T-cell (primary cell): ENCODE measurements at regions not wholly inside any gene's neighbourhood (a gene's known extent, or its start where the extent isn't known, plus 50 kb on each side); places are given as distances from the start of the nearest gene placed in this dataset.

ENCODE experiments used
- ATAC-seq, 4 experiments: fragments of 200-7000 bp in 3 of 4; fragments of 150-1000 bp in 1 of 4; cut with Tn5 transposase; replicated peaks in 1 of 4; 1 replicate in 3 of 4; 2 replicates in 1 of 4; pipeline ENCODE4 v1.10.0; 2021; ENCODE audit warnings: moderate library complexity in 3 of 4, mild to moderate bottlenecking in 2 of 4, moderate number of reproducible peaks in 1 of 4
- CTCF ChIA-PET, 2 donors: fragments of 300-600 bp; sonication (Branson Sonifier 250); formaldehyde crosslinking; loops; one replicate each; lab custom pipeline; 2022; ENCODE audit warnings: antibody characterized with exemption in 2 of 2; lab: Charles Lee
- POLR2A ChIA-PET, 2 donors: fragments of 300-600 bp; sonication (Branson Sonifier 250); formaldehyde crosslinking; loops; one replicate each; lab custom pipeline; 2022; ENCODE audit warnings: antibody characterized with exemption in 2 of 2; lab: Charles Lee
- DNase-seq, 35 experiments: peaks; one replicate each; pipeline versions ENCODE4 v3.0.0 to v3.0.0-alpha.2; 2013 to 2023
- H3K27ac ChIP-seq: one replicate; pipeline ENCODE4 v1.5.1; 2013; ENCODE audit warnings: low read length
- H3K27me3 ChIP-seq, 2 experiments: replicated peaks in 1 of 2; 1 replicate in 1 of 2; 2 replicates in 1 of 2; pipeline versions ENCODE4 v1.6.1 to v1.7.0; 2013; ENCODE audit warnings: low read length in 1 of 2, mixed read lengths in 1 of 2; ENCODE audit not compliant: control insufficient read depth in 2 of 2, insufficient read depth in 2 of 2; ENCODE audit errors: extremely low read depth in 1 of 2
- H3K36me3 ChIP-seq, 2 donors: 1 replicate in 1 of 2; 2 replicates in 1 of 2; pipeline versions ENCODE4 v1.6.1 to v1.7.0; 2013; ENCODE audit warnings: low read length in 1 of 2; ENCODE audit not compliant: control insufficient read depth in 2 of 2, insufficient read depth in 1 of 2; ENCODE audit errors: extremely low read depth in 1 of 2
- H3K4me1 ChIP-seq, 2 experiments: 1 replicate in 1 of 2; 2 replicates in 1 of 2; pipeline versions ENCODE4 v1.6.1 to v1.7.0; 2013; ENCODE audit warnings: low read length in 2 of 2, mixed read lengths in 1 of 2; ENCODE audit not compliant: insufficient read depth in 2 of 2, control insufficient read depth in 1 of 2; ENCODE audit errors: extremely low read depth in 1 of 2
- H3K4me3 ChIP-seq, 2 donors: 1 replicate in 1 of 2; 2 replicates in 1 of 2; pipeline versions ENCODE4 v1.5.1 to v1.7.0; 2013; ENCODE audit warnings: mild to moderate bottlenecking in 2 of 2, low read length in 1 of 2, moderate library complexity in 1 of 2; ENCODE audit not compliant: control insufficient read depth in 1 of 2; ENCODE audit errors: extremely low read depth in 1 of 2
- H3K9me3 ChIP-seq: 2 replicates; pipeline ENCODE4 v1.7.0; 2013
- H3K27ac Mint-ChIP-seq, 2 donors: one replicate each; pipeline ENCODE4 v1.8.0; 2020 to 2021; ENCODE audit warnings: mild to moderate bottlenecking in 2 of 2, mixed read lengths in 2 of 2
- H3K27me3 Mint-ChIP-seq, 2 donors: one replicate each; pipeline ENCODE4 v1.8.0; 2021 to 2022; ENCODE audit warnings: mixed read lengths in 2 of 2
- H3K36me3 Mint-ChIP-seq: one replicate; pipeline ENCODE4 v1.8.0; 2021; ENCODE audit warnings: mixed read lengths
- H3K4me1 Mint-ChIP-seq, 3 donors: one replicate each; pipeline ENCODE4 v1.8.0; 2020 to 2022; ENCODE audit warnings: mixed read lengths in 3 of 3, mild to moderate bottlenecking in 1 of 3
- H3K4me3 Mint-ChIP-seq, 3 donors: one replicate each; pipeline ENCODE4 v1.8.0; 2020 to 2022; ENCODE audit warnings: mild to moderate bottlenecking in 3 of 3, mixed read lengths in 3 of 3, moderate library complexity in 3 of 3
- H3K9me3 Mint-ChIP-seq, 3 donors: one replicate each; pipeline ENCODE4 v1.8.0; 2020 to 2022; ENCODE audit warnings: mixed read lengths in 3 of 3
- WGBS: methylation state at CpG from one replicate; pipeline ENCODE4 v1.1.5; 2013; ENCODE audit warnings: missing lambda C conversion rate; ENCODE audit not compliant: insufficient coverage; 5-methylcytosine and 5-hydroxymethylcytosine counted together

DNA sequence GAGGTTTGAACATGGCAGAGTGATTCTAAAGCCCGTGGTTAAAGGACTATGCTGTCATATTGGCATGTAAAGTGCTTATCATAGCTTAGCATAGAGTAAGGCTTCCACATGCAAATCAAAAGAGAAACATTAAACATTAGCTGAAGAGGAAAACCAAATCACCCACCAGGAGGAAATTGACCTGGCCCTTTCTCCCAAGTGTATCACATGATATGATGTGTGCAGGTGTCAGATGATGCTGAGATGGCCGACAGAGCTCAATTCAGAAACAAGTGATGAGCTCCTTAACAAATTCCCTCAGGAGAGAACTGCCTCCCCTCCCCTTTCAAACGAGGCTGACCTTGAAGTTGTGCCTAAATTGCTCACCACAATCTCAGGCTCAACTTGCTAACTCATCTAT lies 217.1 kb upstream of the BTG1 start:
- peak overlapping the region; percentile 96 to 98 for H3K27ac Mint-ChIP-seq
- H3K27me3 ChIP-seq: no peaks in the 10 kb centered on the region
- H3K4me1 Mint-ChIP-seq: peaks cover 69 to 77% (median 74%) of the 10 kb centered on the region in 3 donors
- H3K36me3 ChIP-seq: no peaks in the 10 kb centered on the region
- H3K36me3 Mint-ChIP-seq: peaks cover 15% of the 10 kb centered on the region
- H3K27me3 Mint-ChIP-seq: no peaks in the 10 kb centered on the region
- 33% methylated on average over 1 of the region's 3 CpGs for WGBS
- ATAC-seq: no peak
- H3K4me3 ChIP-seq: peak overlapping the region in 1 of 2 donors; percentile 18
- CTCF ChIA-PET: interaction anchor here in 1 of 2 donors (0.6 to 1.5 kb wide), 3 partner anchors 16 to 281 kb away, joined by 3 to 9 read pairs (median 6); no protein-coding TSS in a partner anchor
- H3K4me1 ChIP-seq: peaks cover 25 to 36% of the 10 kb centered on the region in 2 experiments
- peak in 1 of 35 experiments; percentile 34 for DNase-seq
- H3K9me3 Mint-ChIP-seq: peaks cover 2 to 32% (median 11%) of the 10 kb centered on the region in 3 donors
- peak overlapping the region; percentile 65 to 78 (median 69) for H3K4me3 Mint-ChIP-seq
- POLR2A ChIA-PET: interaction anchor here (0.6 to 2.6 kb wide), 5 partner anchors 217 to 1057 kb away, joined by 3 to 19 read pairs (median 7); partner anchors contain the start of gene BTG1 (in 2 of the 2)
- peak overlapping the region; percentile 76 for H3K27ac ChIP-seq
- H3K9me3 ChIP-seq: peaks cover 6% of the 10 kb centered on the region

DNA sequence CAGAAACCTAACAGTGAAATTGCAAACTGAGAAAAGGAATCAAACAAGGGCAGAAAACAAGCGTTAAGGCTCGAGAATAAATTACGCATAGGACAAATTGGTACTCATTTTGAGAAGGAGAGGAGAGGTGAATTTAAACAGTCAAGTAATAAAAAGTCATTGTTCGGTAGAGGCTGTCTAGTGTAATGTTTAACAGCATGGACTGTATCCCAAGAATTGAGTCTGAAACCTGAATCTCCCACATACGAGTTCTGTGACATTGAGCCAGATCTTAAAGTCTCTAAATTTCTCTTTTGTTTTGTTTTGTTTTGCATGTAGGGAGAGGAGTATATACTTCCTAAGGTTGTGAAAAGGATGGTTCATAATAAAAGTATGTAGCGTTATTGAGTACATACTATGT lies 216.5 kb upstream of the BTG1 start:
- ChIA-PET CTCF (interaction anchor here in 1 of 2 donors (0.6 to 0.9 kb wide), 2 partner anchors 17 to 282 kb away, joined by 3 to 6 read pairs; no protein-coding TSS in a partner anchor), POLR2A (interaction anchor here (0.9 to 2.6 kb wide), 3 partner anchors 216 to 1057 kb away, joined by 3 to 19 read pairs (median 15); partner anchors contain the start of gene BTG1 (in 2 of the 2))
- peaks cover 5 to 36% (median 12%) of the 10 kb centered on the region in 3 donors for H3K9me3 Mint-ChIP-seq
- Histone ChIP-seq H3K9me3 (peaks cover 9% of the 10 kb centered on the region), H3K27me3 (no peaks in the 10 kb centered on the region), H3K27ac (peak overlapping the region; percentile 76), H3K36me3 (no peaks in the 10 kb centered on the region), H3K4me3 (no peak overlapping the region), H3K4me1 (peaks cover 25 to 36% of the 10 kb centered on the region in 2 experiments)
- peaks cover 19% of the 10 kb centered on the region for H3K36me3 Mint-ChIP-seq
- peak overlapping the region in 1 of 3 donors; percentile 65 for H3K4me3 Mint-ChIP-seq
- no peaks in the 10 kb centered on the region for H3K27me3 Mint-ChIP-seq
- peaks cover 71 to 81% (median 78%) of the 10 kb centered on the region in 3 donors for H3K4me1 Mint-ChIP-seq
- 77% methylated on average over 2 of the region's 6 CpGs for WGBS
- no peak for DNase-seq
- peak overlapping the region; percentile 96 to 98 for H3K27ac Mint-ChIP-seq
- no peak for ATAC-seq

GRCh38 chr12:92360543-92360942 lies 214.9 kb upstream of the BTG1 start:
- ChIA-PET POLR2A (interaction anchor here (0.6 to 1.3 kb wide), 4 partner anchors 23 to 215 kb away, joined by 3 to 13 read pairs (median 4); partner anchors contain the start of gene BTG1 (in 1 of the 2)), CTCF (interaction anchor here in 1 of 2 donors (1.1 kb wide), 2 partner anchors 38 to 215 kb away, joined by 3 read pairs; partner anchors contain the start of gene BTG1)
- peak overlapping the region; percentile 84 to 87 for H3K27ac Mint-ChIP-seq
- peaks cover 30 to 35% of the 10 kb centered on the region in 2 experiments for H3K4me1 ChIP-seq
- peaks cover 79 to 86% (median 85%) of the 10 kb centered on the region in 3 donors for H3K4me1 Mint-ChIP-seq
- no peak overlapping the region for H3K4me3 ChIP-seq
- peaks cover 8 to 50% (median 16%) of the 10 kb centered on the region in 3 donors for H3K9me3 Mint-ChIP-seq
- H3K4me3 Mint-ChIP-seq: peak overlapping the region in 1 of 3 donors; percentile 2
- DNase-seq: peak in 11 of 35 experiments; percentile 7 to 66 (median 18)
- H3K27me3 ChIP-seq: no peaks in the 10 kb centered on the region
- H3K36me3 ChIP-seq: no peaks in the 10 kb centered on the region
- H3K27ac ChIP-seq: peak overlapping the region; percentile 61
- WGBS: no CpG with 5 or more reads among the region's 2 CpGs
- peaks cover 9% of the 10 kb centered on the region for H3K9me3 ChIP-seq
- no peaks in the 10 kb centered on the region for H3K27me3 Mint-ChIP-seq
- peak; percentile 64 to 81 (median 70) for ATAC-seq
- H3K36me3 Mint-ChIP-seq: peaks cover 29% of the 10 kb centered on the region

GRCh38 chr12:92359581-92360209 lies 214.0 kb upstream of the BTG1 start:
- H3K4me1 ChIP-seq: peaks cover 28 to 29% of the 10 kb centered on the region in 2 experiments
- H3K4me1 Mint-ChIP-seq: peaks cover 75 to 81% (median 81%) of the 10 kb centered on the region in 3 donors
- peaks cover 29% of the 10 kb centered on the region for H3K36me3 Mint-ChIP-seq
- no CpG with 5 or more reads among the region's 2 CpGs for WGBS
- no peaks in the 10 kb centered on the region for H3K27me3 Mint-ChIP-seq
- H3K4me3 ChIP-seq: no peak overlapping the region
- no peaks in the 10 kb centered on the region for H3K27me3 ChIP-seq
- ChIA-PET POLR2A (interaction anchor here (0.6 to 1.3 kb wide), 3 partner anchors 24 to 214 kb away, joined by 3 to 13 read pairs (median 4); partner anchors contain the start of gene BTG1 (in 1 of the 2)), CTCF (interaction anchor here in 1 of 2 donors (1.1 kb wide), 2 partner anchors 39 to 214 kb away, joined by 3 read pairs; partner anchors contain the start of gene BTG1)
- peak overlapping the region; percentile 84 to 87 for H3K27ac Mint-ChIP-seq
- DNase-seq (no peak), ATAC-seq (no peak)
- H3K27ac ChIP-seq: peak overlapping the region; percentile 61
- H3K9me3 ChIP-seq: peaks cover 9% of the 10 kb centered on the region
- H3K36me3 ChIP-seq: no peaks in the 10 kb centered on the region
- peak overlapping the region in 1 of 3 donors; percentile 2 for H3K4me3 Mint-ChIP-seq
- peaks cover 8 to 50% (median 17%) of the 10 kb centered on the region in 3 donors for H3K9me3 Mint-ChIP-seq

DNA sequence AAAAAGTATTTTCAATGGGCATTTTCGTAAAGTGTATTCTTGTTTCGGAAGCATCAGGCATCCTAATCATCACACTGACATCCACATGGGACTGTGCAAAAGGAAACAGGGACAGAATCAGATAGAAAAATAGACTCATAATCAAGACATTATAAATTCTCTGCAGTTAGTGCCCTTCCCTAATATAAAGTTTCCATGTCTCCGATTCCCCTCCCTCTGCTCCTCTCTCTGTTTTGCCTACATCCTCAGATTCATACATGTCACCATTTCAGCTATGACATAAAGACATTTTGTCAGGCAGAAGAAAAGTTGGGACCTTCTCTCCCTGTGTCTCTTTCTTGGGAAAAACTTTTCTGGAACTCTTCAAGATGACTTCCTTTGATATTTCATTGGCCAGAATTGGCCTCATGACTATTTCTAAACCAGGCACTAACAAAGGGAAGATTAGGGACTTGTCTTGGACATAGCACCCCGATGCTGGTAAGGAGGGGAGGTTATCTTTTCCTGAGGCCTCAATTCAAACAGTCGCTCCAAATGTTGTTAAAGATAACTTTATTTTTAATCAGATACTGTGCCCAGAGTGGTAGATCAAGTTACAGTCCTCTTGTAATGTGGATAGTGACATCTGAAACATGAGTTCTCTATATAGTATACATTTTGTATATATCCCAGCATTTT lies 212.1 kb upstream of the BTG1 start:
- Histone ChIP-seq H3K4me1 (peaks cover 8 to 18% of the 10 kb centered on the region in 2 experiments), H3K9me3 (peaks cover 9% of the 10 kb centered on the region), H3K27me3 (no peaks in the 10 kb centered on the region), H3K27ac (no peak overlapping the region), H3K4me3 (no peak overlapping the region), H3K36me3 (no peaks in the 10 kb centered on the region)
- no peak overlapping the region for H3K4me3 Mint-ChIP-seq
- peaks cover 8 to 50% (median 17%) of the 10 kb centered on the region in 3 donors for H3K9me3 Mint-ChIP-seq
- H3K4me1 Mint-ChIP-seq: peaks cover 58 to 62% (median 61%) of the 10 kb centered on the region in 3 donors
- peaks cover 29% of the 10 kb centered on the region for H3K36me3 Mint-ChIP-seq
- no peak overlapping the region for H3K27ac Mint-ChIP-seq
- CTCF ChIA-PET: no interaction called here
- ATAC-seq (no peak), DNase-seq (no peak)
- no peaks in the 10 kb centered on the region for H3K27me3 Mint-ChIP-seq
- whole genome bisulfite sequencing: 93% methylated on average over 3 of the region's 5 CpGs
- POLR2A ChIA-PET: no interaction called here

DNA sequence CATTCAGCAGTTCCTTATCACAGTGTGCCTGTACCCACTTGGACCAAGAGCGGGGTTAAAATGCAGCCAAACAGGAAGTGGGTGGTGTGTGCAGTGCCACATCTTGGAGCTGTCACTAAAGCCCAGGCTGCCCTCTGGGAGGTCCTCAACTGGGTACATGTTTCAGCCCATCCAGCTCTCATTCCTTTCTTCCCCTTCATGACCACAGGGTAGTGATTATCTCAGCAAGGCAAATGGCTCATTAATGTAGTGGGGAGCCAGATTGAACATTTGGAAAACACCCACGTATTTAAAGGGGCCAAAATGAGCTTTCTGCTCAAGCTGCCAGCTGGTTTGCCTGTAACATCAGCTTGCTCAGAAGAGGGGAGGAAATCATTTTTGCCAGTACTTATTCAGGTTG lies 210.8 kb upstream of the BTG1 start:
- Histone ChIP-seq H3K4me1 (peaks cover 7 to 17% of the 10 kb centered on the region in 2 experiments), H3K9me3 (peaks cover 9% of the 10 kb centered on the region), H3K36me3 (no peaks in the 10 kb centered on the region), H3K27ac (no peak overlapping the region), H3K27me3 (no peaks in the 10 kb centered on the region), H3K4me3 (no peak overlapping the region)
- CTCF ChIA-PET: interaction anchor here in 1 of 2 donors (0.6 kb wide), 1 partner anchor 47 kb away, joined by 3 read pairs; no protein-coding TSS in a partner anchor
- H3K9me3 Mint-ChIP-seq: peaks cover 8 to 42% (median 17%) of the 10 kb centered on the region in 3 donors
- 92% methylated on average over 1 of the region's 2 CpGs for WGBS
- H3K36me3 Mint-ChIP-seq: peaks cover 22% of the 10 kb centered on the region
- H3K4me1 Mint-ChIP-seq: peaks cover 47 to 60% (median 50%) of the 10 kb centered on the region in 3 donors
- no peak overlapping the region for H3K27ac Mint-ChIP-seq
- POLR2A ChIA-PET: no interaction called here
- DNase-seq: no peak
- no peaks in the 10 kb centered on the region for H3K27me3 Mint-ChIP-seq
- no peak for ATAC-seq
- peak overlapping the region in 1 of 3 donors; percentile 19 for H3K4me3 Mint-ChIP-seq
